Smooth muscle cell (in vitro differentiated cells): ENCODE measurements at regions not wholly inside any gene's neighbourhood (a gene's known extent, or its start where the extent isn't known, plus 50 kb on each side); places are given as distances from the start of the nearest gene placed in this dataset.

Experiments
- DNase-seq: peaks from one replicate; lab custom pipeline; 2025; ENCODE audit not compliant: unreplicated experiment; lab: John Stamatoyannopoulos, UW
- H2AFZ ChIP-seq: fragments of 200-600 bp; sonication (generic); 2 replicates; pipeline ENCODE4 v1.6.0; 2016; ENCODE audit warnings: antibody characterized with exemption, low read depth, mild to moderate bottlenecking
- H3F3A ChIP-seq: fragments of 200-600 bp; sonication (generic); 2 replicates; pipeline ENCODE4 v1.6.0; 2017; ENCODE audit warnings: antibody characterized with exemption, low read depth
- H3K27ac ChIP-seq: fragments of 200-600 bp; sonication (generic); 2 replicates; pipeline ENCODE4 v1.5.1; 2016; ENCODE audit warnings: low read depth, mild to moderate bottlenecking
- H3K27me3 ChIP-seq: fragments of 200-600 bp; sonication (generic); 2 replicates; pipeline ENCODE4 v1.6.1; 2016; ENCODE audit warnings: low read depth, mild to moderate bottlenecking
- H3K36me3 ChIP-seq: fragments of 200-600 bp; sonication (generic); 2 replicates; pipeline ENCODE4 v1.5.1; 2016; ENCODE audit warnings: low read depth
- H3K4me1 ChIP-seq: fragments of 200-600 bp; sonication (generic); 2 replicates; pipeline ENCODE4 v1.5.1; 2016; ENCODE audit warnings: low read depth
- H3K4me2 ChIP-seq: fragments of 200-600 bp; sonication (generic); 2 replicates; pipeline ENCODE4 v1.6.0; 2016; ENCODE audit warnings: mild to moderate bottlenecking
- H3K4me3 ChIP-seq: fragments of 200-600 bp; sonication (generic); 2 replicates; pipeline ENCODE4 v1.5.1; 2016; ENCODE audit warnings: mild to moderate bottlenecking
- H3K79me2 ChIP-seq: fragments of 200-600 bp; sonication (generic); 2 replicates; pipeline ENCODE4 v1.6.0; 2016; ENCODE audit warnings: low read depth, mild to moderate bottlenecking
- H3K9ac ChIP-seq: fragments of 200-600 bp; sonication (generic); 2 replicates; pipeline ENCODE4 v1.6.0; 2016; ENCODE audit warnings: low read depth
- H3K9me3 ChIP-seq: fragments of 200-600 bp; sonication (generic); replicated peaks from 2 replicates; pipeline ENCODE4 v1.5.1; 2016; ENCODE audit warnings: low read depth
- H4K20me1 ChIP-seq: fragments of 200-600 bp; sonication (generic); 2 replicates; pipeline ENCODE4 v1.6.0; 2016; ENCODE audit warnings: low read depth
- CTCF ChIP-seq: fragments of 200-600 bp; sonication (generic); IDR thresholded peaks from 2 replicates; pipeline ENCODE4 v1.5.1; 2017; ENCODE audit warnings: borderline replicate concordance, mild to moderate bottlenecking, antibody characterized with exemption; ENCODE audit not compliant: insufficient read depth, poor library complexity, severe bottlenecking
- WGBS: methylation state at CpG from one replicate; pipeline ENCODE4 v1.1.7; 2016; ENCODE audit warnings: low lambda C conversion rate; 5-methylcytosine and 5-hydroxymethylcytosine counted together

GRCh38 chr3:82178291-82178690 lies 416.8 kb upstream of the GBE1 start:
- H3K27me3 ChIP-seq = no peaks in the 10 kb centered on the region
- H2AFZ ChIP-seq = no peak overlapping the region
- H3K4me1 ChIP-seq = no peaks in the 10 kb centered on the region
- no peaks in the 10 kb centered on the region for H3K9me3 ChIP-seq
- no peaks in the 10 kb centered on the region for H3K36me3 ChIP-seq
- H3K4me3 ChIP-seq = no peak overlapping the region
- H3K79me2 ChIP-seq = no peaks in the 10 kb centered on the region
- WGBS = 92% methylated on average over 3 of the region's 3 CpGs
- H3F3A ChIP-seq = no peaks in the 10 kb centered on the region
- no peak for TF ChIP-seq CTCF
- no peak overlapping the region for H3K9ac ChIP-seq
- no peak for DNase-seq
- H4K20me1 ChIP-seq = no peaks in the 10 kb centered on the region
- H3K4me2 ChIP-seq = no peak overlapping the region
- no peak overlapping the region for H3K27ac ChIP-seq

GRCh38 chr3:82177774-82178173 lies 416.3 kb upstream of the GBE1 start:
- Histone ChIP-seq H3K9ac (no peak overlapping the region), H3K27ac (no peak overlapping the region), H3K36me3 (no peaks in the 10 kb centered on the region), H3F3A (no peaks in the 10 kb centered on the region), H3K4me1 (no peaks in the 10 kb centered on the region), H2AFZ (no peak overlapping the region), H4K20me1 (no peaks in the 10 kb centered on the region), H3K4me3 (no peak overlapping the region), H3K27me3 (no peaks in the 10 kb centered on the region), H3K79me2 (no peaks in the 10 kb centered on the region), H3K4me2 (no peak overlapping the region), H3K9me3 (no peaks in the 10 kb centered on the region)
- DNase-seq = no peak
- no peak for TF ChIP-seq CTCF

GRCh38 chr3:82165266-82165665 lies 403.8 kb upstream of the GBE1 start:
- H3K36me3 ChIP-seq = no peaks in the 10 kb centered on the region
- no peaks in the 10 kb centered on the region for H3K79me2 ChIP-seq
- WGBS = 90% methylated on average over 1 of the region's 1 CpG
- H3K4me2 ChIP-seq = no peak overlapping the region
- H3K4me1 ChIP-seq = peaks cover 12% of the 10 kb centered on the region
- H2AFZ ChIP-seq = no peak overlapping the region
- no peaks in the 10 kb centered on the region for H4K20me1 ChIP-seq
- H3K27ac ChIP-seq = no peak overlapping the region
- no peak overlapping the region for H3K9ac ChIP-seq
- no peaks in the 10 kb centered on the region for H3F3A ChIP-seq
- no peaks in the 10 kb centered on the region for H3K9me3 ChIP-seq
- DNase-seq = no peak
- no peak overlapping the region for H3K4me3 ChIP-seq
- TF ChIP-seq CTCF = no peak
- H3K27me3 ChIP-seq = no peaks in the 10 kb centered on the region

- no peaks in the 10 kb centered on the region for H4K20me1 ChIP-seq
- H3K27ac ChIP-seq = no peak overlapping the region
- peak overlapping the region; percentile 79 for H2AFZ ChIP-seq
- no peaks in the 10 kb centered on the region for H3F3A ChIP-seq
- H3K4me2 ChIP-seq = no peak overlapping the region
- DNase-seq = no peak
- H3K36me3 ChIP-seq = no peaks in the 10 kb centered on the region
- no peaks in the 10 kb centered on the region for H3K79me2 ChIP-seq
- H3K9me3 ChIP-seq = no peaks in the 10 kb centered on the region
- 95% methylated on average over 1 of the region's 1 CpG for WGBS
- no peaks in the 10 kb centered on the region for H3K27me3 ChIP-seq
- peaks cover 12% of the 10 kb centered on the region for H3K4me1 ChIP-seq
- no peak overlapping the region for H3K9ac ChIP-seq
- peak; percentile 53 for TF ChIP-seq CTCF
- H3K4me3 ChIP-seq = no peak overlapping the region
Observed at GRCh38 chr3:82163907-82164520, 402.6 kb upstream of the GBE1 start.
